Kidney (tissue), 13 donors: ENCODE measurements at regions not wholly inside any gene's neighbourhood (a gene's known extent, or its start where the extent isn't known, plus 50 kb on each side); places are given as distances from the start of the nearest gene placed in this dataset.
A peak's percentile ranks its signal among the peaks of the same experiment; 100 is the strongest.

Source experiments
- DNase-seq, 5 donors: peaks; one replicate each; pipeline ENCODE4 v3.0.0-alpha.2; 2013 to 2020
- FAIRE-seq: peaks from 2 replicates; lab custom pipeline; 2012; peaks lifted over from hg19 to GRCh38; lab: Jason Lieb, UNC
- H3K27ac ChIP-seq, 2 donors: one replicate each; pipeline ENCODE4 v1.7.0; 2013; ENCODE audit warnings: low read depth in 2 of 2, low read length in 2 of 2, inconsistent platforms in 1 of 2
- H3K27me3 ChIP-seq: one replicate; pipeline ENCODE4 v1.7.1; 2013; ENCODE audit warnings: low read length, inconsistent platforms; ENCODE audit not compliant: control insufficient read depth, insufficient read depth
- H3K36me3 ChIP-seq, 3 donors: one replicate each; pipeline versions ENCODE4 v1.7.0 to v1.7.1; 2013; ENCODE audit warnings: low read length in 3 of 3, control low read depth in 1 of 3, inconsistent platforms in 1 of 3; ENCODE audit not compliant: insufficient read depth in 3 of 3, control insufficient read depth in 2 of 3
- H3K4me1 ChIP-seq, 3 donors: one replicate each; pipeline versions ENCODE4 v1.7.0 to v1.7.1; 2013; ENCODE audit warnings: low read length in 3 of 3, inconsistent platforms in 1 of 3, low read depth in 1 of 3; ENCODE audit not compliant: control insufficient read depth in 2 of 3, insufficient read depth in 2 of 3
- H3K4me3 ChIP-seq, 3 donors: one replicate each; pipeline versions ENCODE4 v1.7.0 to v1.8.1; 2013; ENCODE audit warnings: low read length in 3 of 3, control low read depth in 1 of 3, inconsistent platforms in 1 of 3
- H3K9ac ChIP-seq, 3 donors: one replicate each; pipeline versions ENCODE4 v1.7.0 to v1.7.1; 2013; ENCODE audit warnings: low read length in 3 of 3, control low read depth in 1 of 3, inconsistent platforms in 1 of 3
- H3K9me3 ChIP-seq, 3 donors: one replicate each; pipeline versions ENCODE4 v1.7.0 to v1.7.1; 2013; ENCODE audit warnings: low read length in 3 of 3, control low read depth in 1 of 3, inconsistent platforms in 1 of 3; ENCODE audit not compliant: control insufficient read depth in 2 of 3, insufficient read depth in 1 of 3
- CTCF ChIP-seq: IDR thresholded peaks from 3 replicates; pipeline ENCODE4 v1.5.1; 2012; ENCODE audit warnings: mild to moderate bottlenecking, moderate library complexity, borderline replicate concordance; ENCODE audit not compliant: insufficient read depth; ENCODE audit errors: extremely low read depth
- intact Hi-C: fragments of 100-400 bp; cut with DNase I; formaldehyde crosslinking; loops from one replicate; pipeline ENCODE4 v1.11.1; 2022
- donor health status: control.
- donor health status: control.
- donor health status: control.
- donor health status: control.
- donor health status: control.
- donor health status: DM: yes; HTN: yes; CAD: no.
- donor health status: Normal renal cell carcinoma (clear cell type).

- H3K9ac ChIP-seq: no peak overlapping the region
- no peak for DNase-seq
- H3K4me3 ChIP-seq: no peak overlapping the region
- H3K27ac ChIP-seq: no peak overlapping the region
- intact Hi-C loops: no loop called here
- no peak for TF ChIP-seq CTCF
- peak; percentile 85 for FAIRE-seq
- no peaks in the 10 kb centered on the region for H3K9me3 ChIP-seq
- H3K4me1 ChIP-seq: no peaks in the 10 kb centered on the region
- no peaks in the 10 kb centered on the region for H3K36me3 ChIP-seq
- no peaks in the 10 kb centered on the region for H3K27me3 ChIP-seq
Observed at GRCh38 chr21:35410656-35411055, 361.6 kb upstream of the RUNX1 start.

GRCh38 chr21:35410123-35410522, 361.0 kb upstream of the RUNX1 start:
- intact Hi-C loops: no loop called here
- H3K36me3 ChIP-seq: no peaks in the 10 kb centered on the region
- H3K4me3 ChIP-seq: no peak overlapping the region
- H3K4me1 ChIP-seq: no peaks in the 10 kb centered on the region
- FAIRE-seq: no peak
- no peak overlapping the region for H3K9ac ChIP-seq
- no peak overlapping the region for H3K27ac ChIP-seq
- no peaks in the 10 kb centered on the region for H3K9me3 ChIP-seq
- H3K27me3 ChIP-seq: no peaks in the 10 kb centered on the region
- no peak for DNase-seq
- TF ChIP-seq CTCF: no peak

- H3K27me3 ChIP-seq: no peaks in the 10 kb centered on the region
- no peak for TF ChIP-seq CTCF
- no peak overlapping the region for H3K27ac ChIP-seq
- H3K9me3 ChIP-seq: no peaks in the 10 kb centered on the region
- FAIRE-seq: no peak
- no peaks in the 10 kb centered on the region for H3K4me1 ChIP-seq
- H3K36me3 ChIP-seq: no peaks in the 10 kb centered on the region
- no peak overlapping the region for H3K9ac ChIP-seq
- H3K4me3 ChIP-seq: peak overlapping the region in 1 of 3 donors; percentile 45
- intact Hi-C loops: no loop called here
- DNase-seq: no peak
Observed at GRCh38 chr21:35408401-35408800, 359.3 kb upstream of the RUNX1 start.

GRCh38 chr21:35406635-35407034, 357.5 kb upstream of the RUNX1 start:
- intact Hi-C loops: no loop called here
- DNase-seq: no peak
- Histone ChIP-seq H3K27ac (no peak overlapping the region), H3K36me3 (no peaks in the 10 kb centered on the region), H3K4me1 (no peaks in the 10 kb centered on the region), H3K4me3 (no peak overlapping the region), H3K27me3 (no peaks in the 10 kb centered on the region), H3K9me3 (no peaks in the 10 kb centered on the region), H3K9ac (no peak overlapping the region)
- no peak for FAIRE-seq
- TF ChIP-seq CTCF: no peak
